Sigmoid colon (tissue), 3 donors: ENCODE measurements at regions not wholly inside any gene's neighbourhood (a gene's known extent, or its start where the extent isn't known, plus 50 kb on each side); places are given as distances from the start of the nearest gene placed in this dataset.

Source experiments
- POLR2A ChIP-seq, 2 donors: fragments of 450-650 bp; IDR thresholded peaks; one replicate each; pipeline ENCODE4 v1.6.1; 2016; ENCODE audit warnings: antibody characterized with exemption in 2 of 2, mild to moderate bottlenecking in 2 of 2, moderate library complexity in 2 of 2
- TF ChIP-seq, protein P1 (sequence below), 4 experiments: fragments of 450-650 bp in 3 of 4; fragments of 200-600 bp in 1 of 4; IDR thresholded peaks; one replicate each; pipeline ENCODE4 v1.5.1; 2016 to 2019; ENCODE audit warnings: antibody characterized with exemption in 4 of 4, mild to moderate bottlenecking in 3 of 4, moderate library complexity in 2 of 4

GRCh38 chr3:162072656-162073164, 576.1 kb downstream of the OTOL1 start:
- TF ChIP-seq, protein P1, sequence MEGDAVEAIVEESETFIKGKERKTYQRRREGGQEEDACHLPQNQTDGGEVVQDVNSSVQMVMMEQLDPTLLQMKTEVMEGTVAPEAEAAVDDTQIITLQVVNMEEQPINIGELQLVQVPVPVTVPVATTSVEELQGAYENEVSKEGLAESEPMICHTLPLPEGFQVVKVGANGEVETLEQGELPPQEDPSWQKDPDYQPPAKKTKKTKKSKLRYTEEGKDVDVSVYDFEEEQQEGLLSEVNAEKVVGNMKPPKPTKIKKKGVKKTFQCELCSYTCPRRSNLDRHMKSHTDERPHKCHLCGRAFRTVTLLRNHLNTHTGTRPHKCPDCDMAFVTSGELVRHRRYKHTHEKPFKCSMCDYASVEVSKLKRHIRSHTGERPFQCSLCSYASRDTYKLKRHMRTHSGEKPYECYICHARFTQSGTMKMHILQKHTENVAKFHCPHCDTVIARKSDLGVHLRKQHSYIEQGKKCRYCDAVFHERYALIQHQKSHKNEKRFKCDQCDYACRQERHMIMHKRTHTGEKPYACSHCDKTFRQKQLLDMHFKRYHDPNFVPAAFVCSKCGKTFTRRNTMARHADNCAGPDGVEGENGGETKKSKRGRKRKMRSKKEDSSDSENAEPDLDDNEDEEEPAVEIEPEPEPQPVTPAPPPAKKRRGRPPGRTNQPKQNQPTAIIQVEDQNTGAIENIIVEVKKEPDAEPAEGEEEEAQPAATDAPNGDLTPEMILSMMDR (IDR thresholded peaks at IDR 0.05), result no peak
- TF ChIP-seq POLR2A (IDR thresholded peaks at IDR 0.05), result no peak
